ENCODE measurements at regions not wholly inside any gene's neighbourhood (a gene's known extent, or its start where the extent isn't known, plus 50 kb on each side); places are given as distances from the start of the nearest gene placed in this dataset.

GRCh38 chr5:103435136-103435889 lies 127.3 kb downstream of the NUDT12 start:
- DNase-seq (ENCODE audit: insufficient read length, low spot score) (no peak), FAIRE-seq (no peak)
- TF ChIP-seq TAF1 (IDR thresholded peaks at IDR 0.05; ENCODE audit: low read depth, low read length) (no peak), SPI1 (IDR thresholded peaks at IDR 0.05; ENCODE audit: low read depth, low read length) (no peak), POLR2A (IDR thresholded peaks at IDR 0.05; ENCODE audit: low read depth, low read length) (no peak), POU2F2 (IDR thresholded peaks at IDR 0.05; ENCODE audit: low read depth, low read length) (no peak), PAX5 (IDR thresholded peaks at IDR 0.05; ENCODE audit: insufficient read depth, low read length, severe bottlenecking) (no peak), POLR2AphosphoS5 (IDR thresholded peaks at IDR 0.05; ENCODE audit: low read depth, low read length) (no peak)

- no peak for TF ChIP-seq POLR2AphosphoS5 (IDR thresholded peaks at IDR 0.05; ENCODE audit: low read depth, low read length)
- no peak for TF ChIP-seq POLR2A (IDR thresholded peaks at IDR 0.05; ENCODE audit: low read depth, low read length)
- TF ChIP-seq POU2F2 (IDR thresholded peaks at IDR 0.05; ENCODE audit: low read depth, low read length): no peak
- TF ChIP-seq SPI1 (IDR thresholded peaks at IDR 0.05; ENCODE audit: low read depth, low read length): no peak
- TF ChIP-seq TAF1 (IDR thresholded peaks at IDR 0.05; ENCODE audit: low read depth, low read length): no peak
- no peak for TF ChIP-seq PAX5 (IDR thresholded peaks at IDR 0.05; ENCODE audit: insufficient read depth, low read length, severe bottlenecking)
- DNase-seq (ENCODE audit: insufficient read length, low spot score): no peak
- FAIRE-seq: no peak
Measured at GRCh38 chr5:103434057-103434456, 128.5 kb downstream of the NUDT12 start.

GRCh38 chr5:103433211-103433610 lies 129.4 kb downstream of the NUDT12 start:
- FAIRE-seq (no peak), DNase-seq (ENCODE audit: insufficient read length, low spot score) (no peak)
- no peak for TF ChIP-seq PAX5 (IDR thresholded peaks at IDR 0.05; ENCODE audit: insufficient read depth, low read length, severe bottlenecking)
- TF ChIP-seq POLR2AphosphoS5 (IDR thresholded peaks at IDR 0.05; ENCODE audit: low read depth, low read length): no peak
- no peak for TF ChIP-seq SPI1 (IDR thresholded peaks at IDR 0.05; ENCODE audit: low read depth, low read length)
- TF ChIP-seq POU2F2 (IDR thresholded peaks at IDR 0.05; ENCODE audit: low read depth, low read length): no peak
- no peak for TF ChIP-seq TAF1 (IDR thresholded peaks at IDR 0.05; ENCODE audit: low read depth, low read length)
- no peak for TF ChIP-seq POLR2A (IDR thresholded peaks at IDR 0.05; ENCODE audit: low read depth, low read length)

- TF ChIP-seq POLR2A (IDR thresholded peaks at IDR 0.05; ENCODE audit: low read depth, low read length) (no peak), POU2F2 (IDR thresholded peaks at IDR 0.05; ENCODE audit: low read depth, low read length) (no peak), POLR2AphosphoS5 (IDR thresholded peaks at IDR 0.05; ENCODE audit: low read depth, low read length) (no peak), TAF1 (IDR thresholded peaks at IDR 0.05; ENCODE audit: low read depth, low read length) (no peak), SPI1 (IDR thresholded peaks at IDR 0.05; ENCODE audit: low read depth, low read length) (no peak), PAX5 (IDR thresholded peaks at IDR 0.05; ENCODE audit: insufficient read depth, low read length, severe bottlenecking) (no peak)
- no peak for DNase-seq (ENCODE audit: insufficient read length, low spot score)
- FAIRE-seq: no peak
Measured at GRCh38 chr5:103428923-103429322, 133.7 kb downstream of the NUDT12 start.

GRCh38 chr5:103428411-103428871 lies 134.1 kb downstream of the NUDT12 start:
- FAIRE-seq (no peak), DNase-seq (ENCODE audit: insufficient read length, low spot score) (no peak)
- no peak for TF ChIP-seq POU2F2 (IDR thresholded peaks at IDR 0.05; ENCODE audit: low read depth, low read length)
- TF ChIP-seq POLR2AphosphoS5 (IDR thresholded peaks at IDR 0.05; ENCODE audit: low read depth, low read length): no peak
- TF ChIP-seq TAF1 (IDR thresholded peaks at IDR 0.05; ENCODE audit: low read depth, low read length): no peak
- TF ChIP-seq POLR2A (IDR thresholded peaks at IDR 0.05; ENCODE audit: low read depth, low read length): no peak
- TF ChIP-seq SPI1 (IDR thresholded peaks at IDR 0.05; ENCODE audit: low read depth, low read length): no peak

- FAIRE-seq: no peak
- no peak for TF ChIP-seq PAX5 (IDR thresholded peaks at IDR 0.05; ENCODE audit: insufficient read depth, low read length, severe bottlenecking)
- no peak for TF ChIP-seq POLR2AphosphoS5 (IDR thresholded peaks at IDR 0.05; ENCODE audit: low read depth, low read length)
- TF ChIP-seq TAF1 (IDR thresholded peaks at IDR 0.05; ENCODE audit: low read depth, low read length): no peak
- TF ChIP-seq POU2F2 (IDR thresholded peaks at IDR 0.05; ENCODE audit: low read depth, low read length): no peak
- no peak for TF ChIP-seq SPI1 (IDR thresholded peaks at IDR 0.05; ENCODE audit: low read depth, low read length)
- TF ChIP-seq POLR2A (IDR thresholded peaks at IDR 0.05; ENCODE audit: low read depth, low read length): no peak
Measured at GRCh38 chr5:103427326-103427725, 135.3 kb downstream of the NUDT12 start.

GRCh38 chr5:103425686-103426454 lies 136.7 kb downstream of the NUDT12 start:
- no peak for TF ChIP-seq POU2F2 (IDR thresholded peaks at IDR 0.05; ENCODE audit: low read depth, low read length)
- TF ChIP-seq SPI1 (IDR thresholded peaks at IDR 0.05; ENCODE audit: low read depth, low read length): no peak
- FAIRE-seq: no peak

More at GRCh38 chr5:103427326-103427725, 135.3 kb downstream of the NUDT12 start:
- DNase-seq (ENCODE audit: insufficient read length, low spot score): no peak

GRCh38 chr5:103424453-103425205 lies 138.0 kb downstream of the NUDT12 start:
- FAIRE-seq (no peak), DNase-seq (ENCODE audit: insufficient read length, low spot score) (no peak)
- no peak for TF ChIP-seq PAX5 (IDR thresholded peaks at IDR 0.05; ENCODE audit: insufficient read depth, low read length, severe bottlenecking)
- TF ChIP-seq POLR2AphosphoS5 (IDR thresholded peaks at IDR 0.05; ENCODE audit: low read depth, low read length): no peak
- no peak for TF ChIP-seq POLR2A (IDR thresholded peaks at IDR 0.05; ENCODE audit: low read depth, low read length)
- no peak for TF ChIP-seq SPI1 (IDR thresholded peaks at IDR 0.05; ENCODE audit: low read depth, low read length)
- TF ChIP-seq TAF1 (IDR thresholded peaks at IDR 0.05; ENCODE audit: low read depth, low read length): no peak
- no peak for TF ChIP-seq POU2F2 (IDR thresholded peaks at IDR 0.05; ENCODE audit: low read depth, low read length)

More at GRCh38 chr5:103425686-103426454, 136.7 kb downstream of the NUDT12 start:
- DNase-seq (ENCODE audit: insufficient read length, low spot score): no peak

- FAIRE-seq (no peak), DNase-seq (ENCODE audit: insufficient read length, low spot score) (no peak)
- TF ChIP-seq POLR2A (IDR thresholded peaks at IDR 0.05; ENCODE audit: low read depth, low read length) (no peak), PAX5 (IDR thresholded peaks at IDR 0.05; ENCODE audit: insufficient read depth, low read length, severe bottlenecking) (no peak), TAF1 (IDR thresholded peaks at IDR 0.05; ENCODE audit: low read depth, low read length) (no peak), POLR2AphosphoS5 (IDR thresholded peaks at IDR 0.05; ENCODE audit: low read depth, low read length) (no peak), POU2F2 (IDR thresholded peaks at IDR 0.05; ENCODE audit: low read depth, low read length) (no peak), SPI1 (IDR thresholded peaks at IDR 0.05; ENCODE audit: low read depth, low read length) (no peak)
Measured at GRCh38 chr5:103424026-103424425, 138.6 kb downstream of the NUDT12 start.
